OCI-LY3 (cell line): ENCODE measurements at regions not wholly inside any gene's neighbourhood (a gene's known extent, or its start where the extent isn't known, plus 50 kb on each side); places are given as distances from the start of the nearest gene placed in this dataset.

Source experiments
- H2AFZ ChIP-seq: fragments of 200-600, 300-600 bp; shearing (Covaris generic); 2 replicates; pipeline ENCODE4 v1.6.0; 2014; ENCODE audit warnings: antibody characterized with exemption, low read depth, low read length
- H3K27ac ChIP-seq: fragments of 200-600, 300-600 bp; sonication (generic); 2 replicates; pipeline ENCODE4 v1.5.1; 2014; ENCODE audit warnings: mild to moderate bottlenecking, low read length, moderate library complexity, mixed read lengths
- H3K27me3 ChIP-seq: fragments of 200-600, 300-600 bp; sonication (generic); 2 replicates; pipeline ENCODE4 v1.6.1; 2014; ENCODE audit warnings: low read depth, low read length, mixed read lengths
- H3K36me3 ChIP-seq: fragments of 200-600, 300-600 bp; sonication (generic); replicated peaks from 2 replicates; pipeline ENCODE3; 2014; ENCODE audit warnings: low read depth, low read length, mixed read lengths
- H3K4me1 ChIP-seq: fragments of 300-600, 200-600 bp; sonication (generic); 2 replicates; pipeline ENCODE4 v1.6.1; 2014; ENCODE audit warnings: low read length, mixed read lengths
- H3K4me2 ChIP-seq: fragments of 200-600, 300-600 bp; sonication (generic); 2 replicates; pipeline ENCODE4 v1.6.1; 2014; ENCODE audit warnings: low read length, mixed read lengths
- H3K4me3 ChIP-seq: fragments of 300-600, 200-600 bp; sonication (generic); 2 replicates; pipeline ENCODE4 v1.5.1; 2014; ENCODE audit warnings: antibody characterized with exemption, mild to moderate bottlenecking, low read length, moderate library complexity
- H3K79me2 ChIP-seq: fragments of 300-600, 200-600 bp; shearing (Covaris generic); 2 replicates; pipeline ENCODE4 v1.6.1; 2014; ENCODE audit warnings: mild to moderate bottlenecking, low read length, mixed read lengths
- H3K9ac ChIP-seq: fragments of 300-600, 200-600 bp; shearing (Covaris generic); 2 replicates; pipeline ENCODE4 v1.6.0; 2014; ENCODE audit warnings: mild to moderate bottlenecking, low read length, moderate library complexity
- H3K9me3 ChIP-seq: fragments of 200-600, 300-600 bp; shearing (Covaris generic); 2 replicates; pipeline ENCODE4 v1.6.1; 2014; ENCODE audit warnings: low read length, mixed read lengths; ENCODE audit not compliant: insufficient read depth
- H4K20me1 ChIP-seq: fragments of 200-600, 300-600 bp; sonication (generic); 2 replicates; pipeline ENCODE4 v1.6.1; 2016; ENCODE audit warnings: low read length, mixed read lengths; ENCODE audit not compliant: insufficient read depth
- CTCF ChIP-seq: fragments of 200-600, 300-600 bp; sonication (generic); IDR thresholded peaks from 2 replicates; pipeline ENCODE4 v1.5.1; 2014; ENCODE audit warnings: antibody characterized with exemption, low read length, low read depth
- EZH2phosphoT487 ChIP-seq: fragments of 200-600 bp; shearing (Covaris generic); IDR thresholded peaks from 2 replicates; pipeline ENCODE4 v1.6.1; 2018; ENCODE audit warnings: antibody characterized with exemption, mixed run types, low read depth

- TF ChIP-seq EZH2phosphoT487 (no peak), CTCF (no peak)
- Histone ChIP-seq H3K4me1 (no peaks in the 10 kb centered on the region), H3K79me2 (no peaks in the 10 kb centered on the region)
Measured at GRCh38 chr15:69627548-69628158, 175.0 kb downstream of the RPLP1 start.

DNA sequence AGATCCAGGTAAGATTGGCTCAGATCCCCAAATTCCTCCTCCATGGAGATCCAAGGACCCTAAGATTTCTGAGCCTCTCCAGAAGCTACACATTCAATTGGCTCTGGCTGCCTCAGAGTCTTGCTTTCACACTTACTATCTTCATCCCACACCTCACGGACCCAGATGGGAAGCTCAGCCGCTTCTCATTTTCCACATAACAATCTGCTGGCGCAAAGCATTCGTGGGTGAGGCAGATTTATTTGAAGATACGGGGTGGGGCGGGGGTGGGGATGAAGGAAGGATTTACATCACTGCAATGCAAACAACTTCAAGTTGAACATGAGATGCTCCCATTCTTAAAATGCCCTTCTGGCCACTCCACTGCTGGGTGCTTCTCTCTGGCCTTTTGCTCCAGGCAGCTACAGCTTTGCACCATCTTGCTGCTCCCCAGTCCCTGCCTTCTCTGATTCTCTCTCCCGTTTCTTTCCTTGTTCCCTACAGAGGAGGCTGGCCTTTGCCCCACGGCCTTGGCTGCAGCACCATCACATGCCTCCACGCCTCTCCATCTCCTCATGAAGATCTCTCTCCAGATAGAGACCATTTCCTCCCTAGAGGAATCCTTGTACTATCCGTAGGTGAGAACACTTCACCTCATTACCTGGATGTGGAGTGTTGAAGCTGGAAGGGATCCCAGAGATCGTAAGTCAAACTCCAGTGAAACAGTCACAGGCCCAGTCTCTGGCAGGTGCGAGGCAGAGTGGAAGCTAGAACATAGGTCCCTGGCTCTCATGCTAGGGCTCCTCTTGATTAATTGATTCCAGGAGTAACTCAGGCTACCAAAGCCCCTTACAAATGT, 175.9 kb downstream of the RPLP1 start:
- Histone ChIP-seq H3K79me2 (no peaks in the 10 kb centered on the region), H2AFZ (no peak overlapping the region), H4K20me1 (no peaks in the 10 kb centered on the region), H3K4me3 (no peak overlapping the region), H3K9me3 (no peaks in the 10 kb centered on the region), H3K27me3 (peaks cover 94% of the 10 kb centered on the region), H3K27ac (no peak overlapping the region), H3K9ac (no peak overlapping the region), H3K4me1 (no peaks in the 10 kb centered on the region), H3K4me2 (no peak overlapping the region), H3K36me3 (no peaks in the 10 kb centered on the region)
- TF ChIP-seq CTCF, result no peak
- no peak for TF ChIP-seq EZH2phosphoT487

More at GRCh38 chr15:69627548-69628158, 175.0 kb downstream of the RPLP1 start:
- Histone ChIP-seq H4K20me1 (no peaks in the 10 kb centered on the region), H3K27ac (no peak overlapping the region), H3K9ac (no peak overlapping the region), H3K9me3 (no peaks in the 10 kb centered on the region), H3K27me3 (peaks cover 91% of the 10 kb centered on the region), H3K4me2 (no peak overlapping the region), H3K36me3 (no peaks in the 10 kb centered on the region), H3K4me3 (no peak overlapping the region), H2AFZ (no peak overlapping the region)

GRCh38 chr15:69629631-69630161, 177.1 kb downstream of the RPLP1 start:
- H3K4me1 ChIP-seq, result no peaks in the 10 kb centered on the region
- H3K4me3 ChIP-seq, result no peak overlapping the region

More at GRCh38 chr15:69629631-69630161, 177.1 kb downstream of the RPLP1 start:
- Histone ChIP-seq H2AFZ (no peak overlapping the region), H3K4me2 (no peak overlapping the region), H3K27ac (no peak overlapping the region), H3K79me2 (no peaks in the 10 kb centered on the region), H3K9me3 (no peaks in the 10 kb centered on the region), H4K20me1 (no peaks in the 10 kb centered on the region), H3K36me3 (no peaks in the 10 kb centered on the region), H3K27me3 (peaks cover 94% of the 10 kb centered on the region), H3K9ac (no peak overlapping the region)
- TF ChIP-seq EZH2phosphoT487 (no peak), CTCF (no peak)
